Activated T-cell treated with anti-CD3 and anti-CD28 coated beads, Interleukin-2, amount 50 U/mL, for 72 hours (primary cell): ENCODE measurements at regions not wholly inside any gene's neighbourhood (a gene's known extent, or its start where the extent isn't known, plus 50 kb on each side); places are given as distances from the start of the nearest gene placed in this dataset.

ENCODE experiments used
- ATAC-seq, 2 donors: fragments of 150-1000 bp; cut with Tn5 transposase; replicated peaks in 1 of 2; 2 replicates each; pipeline ENCODE4 v1.10.0; 2021; ENCODE audit warnings: moderate library complexity in 2 of 2, mild to moderate bottlenecking in 1 of 2
- DNase-seq, 2 donors: peaks; one replicate each; pipeline ENCODE4 v3.0.0; 2021 to 2022; ENCODE audit warnings: mixed read lengths in 1 of 2
- H3K27ac Mint-ChIP-seq: one replicate; pipeline ENCODE4 v1.8.0; 2022; ENCODE audit warnings: mild to moderate bottlenecking, moderate library complexity, mixed read lengths
- H3K27me3 Mint-ChIP-seq: one replicate; pipeline ENCODE4 v1.8.0; 2022; ENCODE audit warnings: low read depth, mixed read lengths
- H3K36me3 Mint-ChIP-seq, 2 donors: one replicate each; pipeline ENCODE4 v1.8.0; 2022; ENCODE audit warnings: mixed read lengths in 2 of 2, mild to moderate bottlenecking in 1 of 2; ENCODE audit not compliant: insufficient read depth in 2 of 2
- H3K4me1 Mint-ChIP-seq: one replicate; pipeline ENCODE4 v1.8.0; 2022; ENCODE audit warnings: low read depth, mixed read lengths
- H3K4me3 Mint-ChIP-seq, 2 donors: one replicate each; pipeline ENCODE4 v1.8.0; 2022; ENCODE audit warnings: mild to moderate bottlenecking in 2 of 2, mixed read lengths in 2 of 2, moderate library complexity in 2 of 2
- H3K9me3 Mint-ChIP-seq, 2 donors: one replicate each; pipeline ENCODE4 v1.8.0; 2022; ENCODE audit warnings: mixed read lengths in 2 of 2

DNA sequence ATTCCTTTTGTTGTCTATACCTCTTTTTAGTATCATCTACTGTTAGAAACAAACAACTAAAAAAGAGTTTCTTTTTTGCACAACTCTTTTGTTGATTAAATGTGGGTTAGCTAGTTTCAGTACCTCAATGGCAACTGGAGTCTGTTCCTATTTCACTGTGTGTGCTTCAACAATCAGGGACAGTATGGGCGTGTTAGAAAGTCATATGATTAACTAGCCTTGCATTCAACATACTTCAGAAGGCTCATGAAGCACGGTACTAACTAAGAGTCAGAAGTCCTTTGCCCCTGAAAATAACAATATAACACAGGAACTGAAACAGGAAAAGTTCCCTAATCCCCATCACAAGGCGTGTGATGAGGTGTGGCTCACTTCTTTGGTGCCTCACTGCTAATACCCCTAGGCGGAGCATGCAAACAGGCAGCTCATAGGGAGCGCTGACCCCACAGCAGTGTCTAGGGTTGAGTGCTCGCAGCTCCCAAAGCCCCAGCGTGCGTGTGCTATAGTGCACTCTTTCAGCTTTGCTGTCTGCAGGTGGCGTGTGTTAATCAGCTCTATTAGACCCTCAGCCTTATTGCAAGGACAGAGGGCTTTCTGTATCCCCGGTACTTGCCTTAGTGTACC is 203.1 kb upstream of the NDST3 start:
- peaks cover 0 to 4% of the 10 kb centered on the region in 2 donors for H3K9me3 Mint-ChIP-seq
- no peaks in the 10 kb centered on the region for H3K36me3 Mint-ChIP-seq
- H3K27ac Mint-ChIP-seq: no peak overlapping the region
- DNase-seq (no peak), ATAC-seq (no peak)
- no peaks in the 10 kb centered on the region for H3K4me1 Mint-ChIP-seq
- H3K4me3 Mint-ChIP-seq: no peak overlapping the region
- H3K27me3 Mint-ChIP-seq: no peaks in the 10 kb centered on the region

DNA sequence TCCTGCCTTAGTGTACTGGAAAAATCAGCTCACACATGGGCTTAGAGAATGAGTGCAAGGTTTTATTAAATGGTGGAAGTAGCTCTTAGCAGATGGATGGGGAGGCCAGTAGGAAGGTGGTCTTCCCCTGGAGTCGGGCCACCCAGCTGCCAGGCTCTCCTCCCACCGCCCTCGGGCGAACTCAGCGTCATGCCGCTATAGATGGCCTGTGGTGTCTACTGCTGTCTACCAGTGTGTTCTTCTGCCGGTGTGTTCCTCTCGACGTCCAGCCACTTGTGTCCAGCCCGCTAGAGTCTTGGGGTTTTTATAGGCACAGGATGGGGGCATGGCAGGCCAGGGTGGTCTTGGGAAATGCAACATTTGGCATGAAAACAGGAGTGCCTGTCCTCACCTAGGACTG is 198.7 kb upstream of the NDST3 start:
- Mint-ChIP-seq H3K36me3 (no peaks in the 10 kb centered on the region), H3K9me3 (peaks cover 0 to 4% of the 10 kb centered on the region in 2 donors), H3K27ac (no peak overlapping the region), H3K27me3 (no peaks in the 10 kb centered on the region), H3K4me1 (no peaks in the 10 kb centered on the region), H3K4me3 (no peak overlapping the region)
- DNase-seq: no peak
- no peak for ATAC-seq

DNA sequence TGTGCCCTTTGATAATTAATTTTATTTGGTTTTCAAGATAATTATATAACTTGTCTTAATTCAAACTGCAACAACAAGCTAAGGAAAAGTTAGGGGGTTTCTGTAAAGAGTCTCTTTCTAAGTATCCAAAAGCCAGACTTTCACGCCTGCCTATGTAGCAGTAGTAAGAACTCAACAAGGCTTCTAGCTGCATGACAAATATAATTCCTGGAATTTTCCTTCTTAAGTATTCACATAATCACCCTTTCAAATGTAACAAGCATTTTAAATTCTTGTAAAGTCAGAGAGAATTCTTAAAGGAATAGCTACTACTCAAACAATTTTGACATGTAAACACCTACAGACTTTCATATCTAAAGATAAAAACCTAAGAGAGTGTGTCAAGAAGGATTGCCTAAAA is 189.7 kb upstream of the NDST3 start:
- H3K9me3 Mint-ChIP-seq: peaks cover under 1 to 3% of the 10 kb centered on the region in 2 donors
- H3K36me3 Mint-ChIP-seq: no peaks in the 10 kb centered on the region
- DNase-seq (no peak), ATAC-seq (no peak)
- H3K4me1 Mint-ChIP-seq: no peaks in the 10 kb centered on the region
- H3K27ac Mint-ChIP-seq: no peak overlapping the region
- H3K4me3 Mint-ChIP-seq: no peak overlapping the region
- no peaks in the 10 kb centered on the region for H3K27me3 Mint-ChIP-seq

DNA sequence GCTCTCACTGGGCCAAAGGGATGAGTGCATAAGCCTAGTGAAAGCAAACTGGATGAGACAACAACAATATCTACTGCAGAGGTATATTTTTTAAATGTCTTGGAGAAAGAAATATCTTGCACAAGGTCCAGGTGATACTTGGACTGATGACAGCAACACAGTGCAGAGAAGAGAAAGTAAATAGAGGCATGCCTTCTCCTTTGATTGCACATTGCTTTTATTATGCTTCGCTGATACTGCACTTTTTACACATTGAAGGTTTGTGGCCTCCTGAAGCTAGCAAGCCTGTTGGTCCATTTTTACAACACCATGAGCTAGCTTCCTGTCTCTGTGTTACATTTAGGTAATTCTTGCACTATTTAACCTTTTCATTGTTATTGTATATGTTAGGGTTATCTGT is 189.0 kb upstream of the NDST3 start:
- no peak for DNase-seq
- Mint-ChIP-seq H3K36me3 (peaks cover 0 to 2% of the 10 kb centered on the region in 2 donors), H3K4me3 (no peak overlapping the region), H3K4me1 (no peaks in the 10 kb centered on the region), H3K27me3 (no peaks in the 10 kb centered on the region), H3K9me3 (peaks cover 7% of the 10 kb centered on the region in 2 donors), H3K27ac (no peak overlapping the region)
- ATAC-seq: no peak

DNA sequence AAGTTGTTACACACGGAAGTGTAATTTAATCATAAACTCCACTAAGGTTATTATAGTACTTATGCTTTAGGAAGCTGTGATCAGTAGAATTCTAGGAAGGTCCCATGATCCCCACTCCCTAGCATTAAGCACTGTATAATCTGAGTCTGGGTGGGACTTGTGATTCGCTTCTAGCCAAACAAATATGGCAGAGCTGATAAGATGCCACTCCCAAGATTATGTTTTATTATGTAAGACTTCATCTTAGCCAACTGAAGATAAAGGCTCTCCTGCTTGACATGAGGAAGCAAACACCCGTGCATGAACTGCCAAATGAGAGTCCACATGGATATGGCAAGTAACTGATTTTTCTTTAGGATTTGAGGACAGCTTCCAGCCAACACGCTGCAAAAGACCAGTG is 186.4 kb upstream of the NDST3 start:
- no peak for DNase-seq
- Mint-ChIP-seq H3K27ac (no peak overlapping the region), H3K36me3 (peaks cover 1 to 4% of the 10 kb centered on the region in 2 donors)

DNA sequence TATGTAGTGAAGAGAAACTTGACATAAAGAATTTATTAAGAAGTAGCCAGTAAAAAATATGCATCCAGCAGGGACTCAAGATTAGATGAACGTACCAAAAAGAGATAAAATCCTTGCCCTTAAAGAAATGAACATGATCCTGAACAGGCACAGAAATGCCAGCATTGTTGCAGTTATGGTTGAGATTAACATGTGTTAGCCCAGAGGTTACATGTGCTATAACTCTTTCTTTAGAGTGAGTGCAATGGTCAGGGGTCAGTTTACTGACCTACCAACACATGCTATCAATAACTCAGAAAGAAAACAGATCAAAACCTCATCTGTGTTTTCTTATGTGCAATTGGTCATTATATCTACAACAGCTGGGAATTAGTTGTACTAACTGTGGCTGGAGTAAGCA is 166.1 kb upstream of the NDST3 start:
- Mint-ChIP-seq H3K4me3 (no peak overlapping the region), H3K4me1 (no peaks in the 10 kb centered on the region), H3K36me3 (no peaks in the 10 kb centered on the region), H3K9me3 (no peaks in the 10 kb centered on the region), H3K27me3 (no peaks in the 10 kb centered on the region), H3K27ac (no peak overlapping the region)
- DNase-seq (no peak), ATAC-seq (no peak)

More for the DNA sequence above, 186.4 kb upstream of the NDST3 start:
- Mint-ChIP-seq H3K9me3 (peaks cover 11 to 12% of the 10 kb centered on the region in 2 donors), H3K27me3 (no peaks in the 10 kb centered on the region), H3K4me1 (no peaks in the 10 kb centered on the region), H3K4me3 (no peak overlapping the region)
- ATAC-seq: no peak

DNA sequence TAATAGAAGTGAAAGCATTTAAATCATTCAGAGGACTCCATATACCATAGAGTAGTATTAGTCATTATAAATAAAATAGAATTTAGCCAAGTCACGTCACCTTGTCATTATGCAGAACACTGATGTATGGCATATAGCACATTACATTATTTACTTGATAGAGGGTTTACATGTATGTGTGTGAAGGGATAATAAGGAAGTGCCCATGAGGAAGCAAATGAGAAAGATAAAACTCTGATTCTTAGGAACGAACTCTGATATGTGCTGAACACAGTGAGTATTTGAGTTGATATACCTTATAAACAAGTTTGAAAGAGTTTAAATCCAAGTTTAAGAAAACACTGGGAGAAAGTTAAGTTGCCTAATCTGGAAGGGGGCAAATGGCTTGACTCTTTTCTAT is 160.5 kb upstream of the NDST3 start:
- H3K27ac Mint-ChIP-seq: no peak overlapping the region
- no peaks in the 10 kb centered on the region for H3K36me3 Mint-ChIP-seq
- H3K9me3 Mint-ChIP-seq: no peaks in the 10 kb centered on the region
- H3K4me1 Mint-ChIP-seq: no peaks in the 10 kb centered on the region
- H3K27me3 Mint-ChIP-seq: no peaks in the 10 kb centered on the region
- H3K4me3 Mint-ChIP-seq: no peak overlapping the region
- DNase-seq (no peak), ATAC-seq (no peak)

DNA sequence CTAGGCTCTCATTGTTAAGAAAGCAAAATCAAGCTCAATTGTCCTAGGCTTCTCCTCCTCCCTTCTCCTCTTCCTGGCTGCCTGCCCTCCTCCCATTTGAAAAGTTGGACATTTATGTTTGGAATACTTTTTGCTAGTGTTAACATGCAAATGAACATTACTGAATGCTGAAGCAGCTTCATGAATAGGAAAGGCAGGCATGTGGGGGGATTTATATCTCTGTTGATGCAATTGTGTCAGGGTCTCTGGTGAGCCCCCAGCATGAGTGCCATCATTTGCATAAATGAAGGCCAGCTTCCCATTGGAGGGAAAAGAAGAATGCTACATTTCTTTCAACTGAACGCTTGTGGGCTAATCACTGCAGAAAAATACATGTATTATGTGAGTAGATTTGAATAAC is 160.1 kb upstream of the NDST3 start:
- no peak overlapping the region for H3K27ac Mint-ChIP-seq
- ATAC-seq: no peak
- H3K27me3 Mint-ChIP-seq: no peaks in the 10 kb centered on the region

DNA sequence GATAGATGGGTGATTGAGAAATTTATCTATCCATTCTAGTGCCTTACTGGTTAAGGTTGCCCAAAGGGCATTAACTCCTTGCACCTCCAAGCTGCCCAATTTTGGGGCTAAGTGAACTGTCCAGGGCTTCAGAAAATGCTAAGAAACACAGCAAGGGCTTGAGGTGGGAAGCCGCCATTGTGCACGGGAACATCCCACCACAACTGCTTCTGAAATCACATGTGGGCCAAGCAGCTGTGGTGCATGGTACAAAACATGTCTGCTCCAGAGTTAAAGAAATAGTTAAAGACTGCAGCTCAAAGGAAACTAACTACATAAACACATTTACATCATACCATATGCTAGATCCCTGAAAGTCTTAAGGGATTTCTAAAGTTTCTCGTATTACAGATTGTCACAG is 144.3 kb upstream of the NDST3 start:
- ATAC-seq (no peak), DNase-seq (no peak)
- H3K27ac Mint-ChIP-seq: no peak overlapping the region
- H3K4me3 Mint-ChIP-seq: no peak overlapping the region
- no peaks in the 10 kb centered on the region for H3K36me3 Mint-ChIP-seq
- H3K4me1 Mint-ChIP-seq: no peaks in the 10 kb centered on the region
- no peaks in the 10 kb centered on the region for H3K27me3 Mint-ChIP-seq
- H3K9me3 Mint-ChIP-seq: peaks cover 0 to 3% of the 10 kb centered on the region in 2 donors

More for the DNA sequence above, 160.1 kb upstream of the NDST3 start:
- DNase-seq: no peak
- Mint-ChIP-seq H3K4me1 (no peaks in the 10 kb centered on the region), H3K9me3 (no peaks in the 10 kb centered on the region), H3K36me3 (no peaks in the 10 kb centered on the region), H3K4me3 (no peak overlapping the region)

DNA sequence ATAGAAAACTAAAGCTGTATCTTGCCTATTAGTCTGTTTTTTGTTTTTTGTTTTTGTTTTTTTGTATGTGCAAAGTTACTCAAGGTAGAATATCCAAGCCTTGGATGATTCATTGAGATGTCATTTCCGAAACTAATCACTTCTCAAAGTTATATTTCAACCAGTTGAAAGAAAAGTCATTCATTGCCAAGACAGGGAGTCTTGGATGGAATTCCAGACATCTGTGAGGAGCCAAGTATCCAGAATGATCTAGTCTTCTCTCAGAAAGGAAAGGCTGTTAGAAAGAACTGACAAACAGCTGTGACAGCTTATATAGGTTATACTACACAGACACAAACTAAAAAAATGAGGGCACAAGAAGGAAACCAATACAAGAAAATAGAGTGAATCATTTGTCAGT is 141.1 kb upstream of the NDST3 start:
- no peak for ATAC-seq
- H3K27ac Mint-ChIP-seq: no peak overlapping the region
- no peak overlapping the region for H3K4me3 Mint-ChIP-seq
- no peak for DNase-seq
- H3K9me3 Mint-ChIP-seq: peaks cover 3 to 4% of the 10 kb centered on the region in 2 donors
- H3K36me3 Mint-ChIP-seq: no peaks in the 10 kb centered on the region
- H3K4me1 Mint-ChIP-seq: no peaks in the 10 kb centered on the region
- H3K27me3 Mint-ChIP-seq: no peaks in the 10 kb centered on the region

DNA sequence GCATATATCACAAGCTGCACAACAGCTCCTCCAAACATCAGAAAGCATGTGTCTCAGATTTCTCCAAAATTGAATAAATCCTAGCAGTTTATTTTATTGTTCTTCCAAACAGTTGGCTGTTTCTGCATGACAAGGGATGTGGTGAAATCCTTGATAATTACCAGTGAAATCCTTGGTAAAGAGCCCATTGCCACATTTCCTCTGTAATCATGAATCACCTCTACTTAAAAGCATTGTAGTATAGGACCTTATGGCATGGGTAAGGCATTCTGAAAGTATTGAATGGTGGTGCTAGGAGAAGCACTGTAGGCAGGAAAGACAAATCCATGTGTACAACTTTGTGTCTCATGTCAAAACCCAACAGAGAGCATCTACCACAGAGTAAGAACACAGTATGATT is 135.8 kb upstream of the NDST3 start:
- Mint-ChIP-seq H3K27ac (no peak overlapping the region), H3K9me3 (peaks cover 3 to 4% of the 10 kb centered on the region in 2 donors), H3K36me3 (no peaks in the 10 kb centered on the region), H3K4me1 (no peaks in the 10 kb centered on the region), H3K27me3 (no peaks in the 10 kb centered on the region), H3K4me3 (no peak overlapping the region)
- ATAC-seq (no peak), DNase-seq (no peak)

DNA sequence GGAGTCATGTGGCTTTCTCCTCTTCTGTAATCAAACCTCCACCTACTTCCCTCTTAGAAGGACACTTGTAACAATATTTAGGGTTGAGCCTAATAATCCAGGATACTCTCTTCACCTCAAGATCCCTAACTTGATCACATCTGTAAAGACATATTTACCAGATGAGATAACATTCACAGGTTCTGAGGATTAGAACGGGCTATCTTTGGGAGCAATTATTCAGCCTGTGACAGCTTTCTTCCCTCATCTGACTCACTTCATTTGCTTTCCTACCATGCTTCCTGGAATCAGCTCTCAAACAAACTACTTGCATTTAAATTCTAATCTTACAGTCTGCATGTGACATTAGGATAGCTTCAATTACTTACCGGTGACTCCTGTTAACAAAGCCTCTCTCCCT is 133.5 kb upstream of the NDST3 start:
- no peak for ATAC-seq
- no peak overlapping the region for H3K27ac Mint-ChIP-seq
- no peaks in the 10 kb centered on the region for H3K36me3 Mint-ChIP-seq
- H3K4me1 Mint-ChIP-seq: no peaks in the 10 kb centered on the region
- no peak for DNase-seq
- H3K27me3 Mint-ChIP-seq: no peaks in the 10 kb centered on the region
- no peak overlapping the region for H3K4me3 Mint-ChIP-seq
- peaks cover 3 to 4% of the 10 kb centered on the region in 2 donors for H3K9me3 Mint-ChIP-seq

DNA sequence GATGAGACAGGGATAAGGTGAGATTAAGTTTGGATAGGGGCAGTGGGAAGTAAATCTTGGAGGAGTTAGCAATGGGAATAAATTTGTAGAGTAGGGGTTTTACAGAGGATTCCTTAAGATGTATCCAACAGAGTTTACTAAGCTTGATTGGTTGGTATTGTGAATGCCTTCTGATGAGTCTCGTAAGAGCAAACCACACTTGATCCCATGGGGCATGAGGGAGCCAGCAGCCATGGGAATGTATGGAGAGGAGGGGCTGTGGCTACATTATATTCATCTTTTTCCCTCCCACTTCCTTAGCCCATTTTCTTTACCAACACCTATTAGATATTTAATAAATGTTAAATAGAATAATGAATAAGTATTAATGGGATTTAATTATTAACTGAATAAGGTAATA is 126.6 kb upstream of the NDST3 start:
- H3K4me1 Mint-ChIP-seq: no peaks in the 10 kb centered on the region
- H3K4me3 Mint-ChIP-seq: no peak overlapping the region
- peaks cover 2 to 4% of the 10 kb centered on the region in 2 donors for H3K9me3 Mint-ChIP-seq
- no peaks in the 10 kb centered on the region for H3K36me3 Mint-ChIP-seq
- no peaks in the 10 kb centered on the region for H3K27me3 Mint-ChIP-seq
- no peak overlapping the region for H3K27ac Mint-ChIP-seq
- no peak for DNase-seq
- ATAC-seq: no peak
